Astrocyte of the cerebellum (primary cell): ENCODE measurements at regions not wholly inside any gene's neighbourhood (a gene's known extent, or its start where the extent isn't known, plus 50 kb on each side); places are given as distances from the start of the nearest gene placed in this dataset.

Source experiments
- DNase-seq: peaks from one replicate; pipeline ENCODE4 v3.0.0-alpha.2; 2011; ENCODE audit warnings: low read depth
- H3K4me3 ChIP-seq: 2 replicates; pipeline ENCODE4 v1.5.1; 2011; ENCODE audit warnings: mild to moderate bottlenecking, low read depth, low read length, moderate library complexity
- in situ Hi-C: cut with HindIII; loops from 2 replicates; pipeline ENCODE4 v1.10.0; 2017; ENCODE audit warnings: low sequenced_read_pairs
- TF ChIP-seq, protein P1 (sequence below): IDR thresholded peaks from 2 replicates; pipeline ENCODE4 v1.5.1; 2012; ENCODE audit warnings: low read length, low read depth, moderate library complexity, mild to moderate bottlenecking; ENCODE audit errors: missing control alignments

DNA sequence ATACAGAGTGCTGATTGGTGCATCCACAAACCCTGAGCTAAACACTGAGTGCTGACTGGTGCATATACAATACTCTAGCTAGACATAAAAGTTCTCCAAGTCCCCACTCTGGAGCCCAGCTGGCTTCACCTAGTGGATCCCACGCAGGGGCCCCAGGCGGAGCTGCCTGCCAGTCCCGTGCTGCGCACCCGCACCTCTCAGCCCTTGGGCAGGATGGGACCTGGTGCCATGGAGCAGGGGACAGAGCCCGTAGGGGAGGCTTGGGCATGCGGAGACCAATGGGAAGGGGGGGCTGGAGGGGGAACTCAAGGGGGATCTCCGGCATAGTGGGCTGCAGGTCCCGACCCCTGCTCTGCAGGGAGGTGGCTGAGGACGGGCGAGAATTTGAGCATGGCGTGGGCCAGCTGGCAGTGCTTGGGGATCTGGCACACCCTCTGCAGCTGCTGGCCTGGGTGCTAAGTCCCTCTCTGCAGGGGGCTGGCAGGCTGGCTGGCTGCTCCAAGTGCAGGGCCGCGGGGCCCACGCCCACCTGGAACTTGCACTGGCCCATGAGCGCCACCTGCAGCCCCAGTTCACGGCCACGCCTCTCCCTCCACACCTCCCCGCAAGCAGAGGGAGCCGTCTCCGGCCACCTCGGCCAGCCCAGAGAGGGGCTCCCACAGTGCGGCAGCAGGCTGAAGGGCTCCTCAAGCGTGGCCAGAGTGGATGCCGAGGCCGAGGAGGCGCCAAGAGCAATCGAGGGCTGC lies 104.9 kb downstream of the NTMT2 start:
- no peak for DNase-seq
- TF ChIP-seq, protein P1, sequence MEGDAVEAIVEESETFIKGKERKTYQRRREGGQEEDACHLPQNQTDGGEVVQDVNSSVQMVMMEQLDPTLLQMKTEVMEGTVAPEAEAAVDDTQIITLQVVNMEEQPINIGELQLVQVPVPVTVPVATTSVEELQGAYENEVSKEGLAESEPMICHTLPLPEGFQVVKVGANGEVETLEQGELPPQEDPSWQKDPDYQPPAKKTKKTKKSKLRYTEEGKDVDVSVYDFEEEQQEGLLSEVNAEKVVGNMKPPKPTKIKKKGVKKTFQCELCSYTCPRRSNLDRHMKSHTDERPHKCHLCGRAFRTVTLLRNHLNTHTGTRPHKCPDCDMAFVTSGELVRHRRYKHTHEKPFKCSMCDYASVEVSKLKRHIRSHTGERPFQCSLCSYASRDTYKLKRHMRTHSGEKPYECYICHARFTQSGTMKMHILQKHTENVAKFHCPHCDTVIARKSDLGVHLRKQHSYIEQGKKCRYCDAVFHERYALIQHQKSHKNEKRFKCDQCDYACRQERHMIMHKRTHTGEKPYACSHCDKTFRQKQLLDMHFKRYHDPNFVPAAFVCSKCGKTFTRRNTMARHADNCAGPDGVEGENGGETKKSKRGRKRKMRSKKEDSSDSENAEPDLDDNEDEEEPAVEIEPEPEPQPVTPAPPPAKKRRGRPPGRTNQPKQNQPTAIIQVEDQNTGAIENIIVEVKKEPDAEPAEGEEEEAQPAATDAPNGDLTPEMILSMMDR: no peak
- in situ Hi-C loops: no loop called here
- no peak overlapping the region for H3K4me3 ChIP-seq

DNA sequence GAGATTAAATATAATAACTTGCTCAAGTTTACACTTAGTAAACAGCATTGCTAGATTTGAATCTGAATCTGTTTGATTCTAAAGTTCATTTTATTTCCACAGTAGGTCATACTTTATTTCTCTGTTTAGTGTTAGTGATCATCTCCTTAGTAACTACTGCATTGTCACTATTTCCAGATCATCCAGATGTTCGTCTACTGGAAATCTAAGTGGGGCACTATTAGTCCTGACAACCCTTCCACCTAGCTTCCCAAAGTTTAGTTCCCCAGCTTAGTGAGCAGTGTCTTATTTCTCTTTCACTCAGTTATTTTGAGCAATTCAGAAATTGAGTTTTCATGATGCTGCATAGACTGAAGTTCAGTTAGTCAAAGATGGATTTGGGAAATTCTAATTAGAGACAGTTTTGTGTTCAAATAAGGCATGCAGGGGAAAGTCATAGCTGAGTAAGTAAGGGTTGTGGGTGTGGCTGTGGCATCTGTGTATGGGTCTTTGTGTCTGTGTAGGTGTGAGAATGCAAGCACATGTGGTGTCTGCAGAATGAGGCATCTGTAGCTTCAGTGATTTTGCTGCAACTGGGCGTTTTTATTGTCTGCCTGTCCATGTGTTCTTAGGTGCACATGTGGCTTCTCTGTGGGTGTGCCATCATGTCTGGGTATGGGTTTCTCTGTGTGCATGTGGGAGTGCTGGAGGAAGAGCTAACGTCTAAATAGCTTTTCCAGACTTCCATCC lies 107.3 kb downstream of the NTMT2 start:
- no peak overlapping the region for H3K4me3 ChIP-seq
- in situ Hi-C loops: no loop called here
- DNase-seq: no peak
- TF ChIP-seq, protein P1: no peak

DNA sequence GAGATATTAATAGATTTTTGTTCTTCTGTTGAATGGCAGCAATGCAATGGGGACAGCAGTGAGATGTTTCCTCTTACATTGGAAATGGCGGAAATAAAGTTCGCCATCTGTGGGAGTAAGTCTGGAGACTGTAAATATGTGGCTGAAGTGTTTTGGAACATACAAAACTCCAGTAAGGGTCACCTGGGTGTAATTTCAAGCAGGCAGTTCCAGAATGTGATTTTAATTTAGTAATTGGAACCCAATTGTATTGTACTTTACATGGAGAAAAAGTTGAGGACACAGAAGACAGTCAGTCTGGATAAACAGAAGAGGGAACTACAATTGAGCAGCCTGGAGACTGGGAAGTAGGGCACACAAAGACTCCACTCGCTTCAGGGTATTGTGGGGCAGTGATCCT lies 108.6 kb downstream of the NTMT2 start:
- H3K4me3 ChIP-seq: no peak overlapping the region
- TF ChIP-seq, protein P1: no peak
- no peak for DNase-seq
- in situ Hi-C loops: no loop called here

DNA sequence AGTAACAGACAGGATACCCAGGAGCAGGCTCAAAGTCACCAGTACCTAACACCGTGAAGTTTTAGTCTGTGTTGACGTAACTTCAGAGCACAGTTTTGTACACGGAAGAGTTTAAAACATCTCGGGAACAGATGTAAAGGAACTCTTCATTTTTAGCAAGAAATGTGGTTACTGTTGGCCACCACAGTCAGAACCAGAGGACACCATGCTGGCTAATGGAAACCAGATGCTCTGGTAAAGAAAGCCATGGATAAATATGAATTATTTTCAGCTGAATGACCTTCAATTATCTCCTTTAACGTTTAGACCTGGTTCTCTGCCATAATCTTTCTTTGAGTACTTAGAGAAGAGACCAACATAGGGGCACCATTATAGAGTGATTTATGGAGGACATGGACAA lies 115.9 kb downstream of the NTMT2 start:
- in situ Hi-C loops: no loop called here
- H3K4me3 ChIP-seq: no peak overlapping the region
- TF ChIP-seq, protein P1: no peak
- DNase-seq: peak; percentile 91

DNA sequence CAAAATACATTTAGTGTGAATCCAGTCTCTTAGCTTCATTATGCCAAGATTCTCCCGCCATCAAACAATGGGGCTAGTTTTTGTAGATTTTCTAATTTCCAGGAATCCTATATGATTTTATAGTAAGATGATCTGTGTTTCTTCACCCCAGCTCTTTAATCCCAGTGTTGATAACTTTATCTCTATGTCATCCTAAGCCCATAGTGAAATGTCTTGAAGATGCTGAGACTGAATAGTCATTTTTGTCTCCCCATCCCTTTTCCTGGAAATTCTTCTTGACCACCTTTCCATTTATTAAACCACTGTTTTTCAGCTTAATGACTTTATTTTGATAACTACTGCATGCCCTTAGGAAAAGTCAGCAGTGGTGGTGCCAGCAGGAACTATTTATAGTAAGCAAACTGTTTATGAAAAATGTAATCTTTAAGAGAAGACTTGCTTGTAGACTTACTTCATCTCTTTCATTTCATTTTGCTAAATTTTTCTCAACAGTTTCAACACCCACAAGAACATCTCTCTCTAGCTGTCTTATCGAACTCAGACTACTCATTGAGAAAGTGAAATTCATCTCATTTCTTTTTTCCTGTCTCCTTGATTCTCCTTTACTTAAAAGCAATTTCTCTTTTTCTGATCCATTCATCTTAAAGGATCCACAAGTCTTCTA lies 116.6 kb downstream of the NTMT2 start:
- in situ Hi-C loops: no loop called here
- H3K4me3 ChIP-seq: no peak overlapping the region
- TF ChIP-seq, protein P1: no peak
- no peak for DNase-seq

DNA sequence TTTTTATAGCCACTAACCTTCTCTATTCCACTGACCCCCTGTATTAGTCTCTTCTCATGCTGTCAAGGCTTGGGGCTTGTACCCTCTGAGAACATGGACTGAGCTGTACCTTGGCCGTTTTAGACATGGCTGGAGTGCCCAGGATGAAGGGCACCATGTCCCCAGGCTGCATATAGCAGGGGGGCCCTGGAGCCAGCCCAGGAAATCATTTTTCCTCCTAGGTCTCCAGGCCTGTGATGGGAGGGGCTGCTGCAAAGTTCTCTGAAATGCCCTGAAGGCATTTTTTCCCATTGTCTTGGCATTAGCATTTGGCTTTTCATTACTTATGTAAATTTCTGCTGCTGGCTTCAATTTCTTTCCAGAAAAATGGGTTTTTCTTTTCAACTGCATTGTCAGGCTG lies 119.5 kb downstream of the NTMT2 start:
- in situ Hi-C loops: no loop called here

More for the DNA sequence above, 119.5 kb downstream of the NTMT2 start:
- DNase-seq: no peak
- TF ChIP-seq, protein P1: no peak
- no peak overlapping the region for H3K4me3 ChIP-seq
